ENCODE measurements at regions not wholly inside any gene's neighbourhood (a gene's known extent, or its start where the extent isn't known, plus 50 kb on each side); places are given as distances from the start of the nearest gene placed in this dataset.

DNA sequence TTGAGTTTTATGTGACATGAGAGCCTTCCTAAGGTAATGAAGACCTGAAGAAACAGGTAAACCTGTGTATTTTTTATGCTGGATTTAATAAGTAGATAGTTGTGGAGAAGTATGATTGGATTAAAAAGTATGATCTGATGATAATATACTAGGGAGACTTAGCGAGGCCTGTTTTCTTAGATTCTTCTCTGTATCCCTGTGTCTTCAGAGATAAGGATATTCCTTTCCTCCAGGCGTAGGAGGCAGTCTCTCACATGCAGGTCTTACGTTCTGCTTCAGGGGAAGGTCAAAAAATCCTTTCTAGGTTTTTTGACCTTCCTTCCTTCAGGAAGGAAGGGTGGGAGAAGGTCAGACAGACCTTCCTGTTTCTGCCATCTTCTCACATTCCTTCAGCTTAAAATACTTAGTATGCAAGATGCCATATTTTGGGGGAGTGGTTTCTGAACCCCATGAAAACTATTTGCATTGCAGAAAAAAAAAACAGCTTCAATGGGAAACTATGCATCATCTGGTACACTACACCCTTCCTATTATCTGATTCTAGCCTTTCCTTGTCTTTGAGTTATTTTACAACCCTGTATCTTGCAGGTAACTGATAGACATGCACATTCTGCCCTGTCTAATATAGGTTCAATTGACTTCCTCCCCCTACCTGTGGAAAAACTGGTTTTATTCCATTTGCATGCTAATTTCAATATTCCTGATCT, 57.3 kb upstream of the ZNF608 start:
- TF ChIP-seq MEF2A (IDR thresholded peaks at IDR 0.05; ENCODE audit: insufficient read depth, low read depth, low read length) (no peak), ATF7 (IDR thresholded peaks at IDR 0.05; ENCODE audit: low read depth) (no peak), MYC (IDR thresholded peaks at IDR 0.05; ENCODE audit: insufficient read depth, insufficient read length, insufficient replicate concordance, low read length, severe bottlenecking) (no peak), STAT1 (conservative IDR thresholded peaks at IDR 0.05) (no peak), POLR2A (IDR thresholded peaks at IDR 0.05; ENCODE audit: low read depth, low read length) (no peak), BACH1 (IDR thresholded peaks at IDR 0.05; ENCODE audit: borderline replicate concordance) (no peak), BMI1 (IDR thresholded peaks at IDR 0.05; ENCODE audit: borderline replicate concordance) (no peak)

Data from GM12878 (cell line).